ENCODE measurements at regions not wholly inside any gene's neighbourhood (a gene's known extent, or its start where the extent isn't known, plus 50 kb on each side); places are given as distances from the start of the nearest gene placed in this dataset.

DNA sequence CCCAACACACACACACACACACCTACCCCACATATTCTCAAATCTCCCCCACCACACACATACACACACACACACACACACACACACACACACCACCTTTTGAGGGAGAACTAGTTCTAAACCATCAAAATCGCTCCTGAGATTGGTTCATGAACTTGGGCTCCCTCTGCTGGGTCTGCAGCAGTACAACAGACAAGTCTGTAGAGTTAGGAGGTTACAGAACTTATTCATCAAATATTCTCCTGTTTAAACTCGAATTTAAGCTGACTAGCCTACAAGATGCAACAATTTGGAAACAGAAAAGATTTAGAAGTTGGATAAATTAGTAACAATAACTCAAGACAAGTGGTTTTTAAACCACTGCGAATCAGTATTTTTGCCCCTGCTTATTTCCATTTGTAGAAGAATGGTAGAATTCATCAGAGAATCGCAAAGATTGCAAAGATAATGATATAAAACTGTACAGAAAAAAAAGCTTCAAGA lies 136.4 kb upstream of the USP15 start:
- DNase-seq, result peak; percentile 30

DNA sequence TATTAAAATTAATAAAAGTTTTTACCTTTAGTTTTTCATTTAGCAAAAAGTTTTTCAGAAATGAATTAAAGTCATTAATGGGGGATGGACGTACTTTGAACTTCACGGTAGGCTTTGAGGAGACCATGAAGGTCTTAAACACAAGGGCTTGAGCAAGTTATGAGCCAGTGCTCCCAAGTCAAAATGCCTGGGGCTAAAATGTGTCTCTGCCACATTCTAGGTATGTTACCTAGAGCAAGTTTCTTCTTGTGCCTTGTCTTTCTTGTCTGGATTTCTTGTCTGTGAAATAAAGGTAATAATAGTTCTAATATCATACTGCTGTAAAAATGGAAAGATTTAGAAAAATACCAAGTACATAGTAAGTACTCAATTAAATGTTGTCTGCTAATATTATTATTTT lies 132.7 kb upstream of the USP15 start:
- no peak for DNase-seq

DNA sequence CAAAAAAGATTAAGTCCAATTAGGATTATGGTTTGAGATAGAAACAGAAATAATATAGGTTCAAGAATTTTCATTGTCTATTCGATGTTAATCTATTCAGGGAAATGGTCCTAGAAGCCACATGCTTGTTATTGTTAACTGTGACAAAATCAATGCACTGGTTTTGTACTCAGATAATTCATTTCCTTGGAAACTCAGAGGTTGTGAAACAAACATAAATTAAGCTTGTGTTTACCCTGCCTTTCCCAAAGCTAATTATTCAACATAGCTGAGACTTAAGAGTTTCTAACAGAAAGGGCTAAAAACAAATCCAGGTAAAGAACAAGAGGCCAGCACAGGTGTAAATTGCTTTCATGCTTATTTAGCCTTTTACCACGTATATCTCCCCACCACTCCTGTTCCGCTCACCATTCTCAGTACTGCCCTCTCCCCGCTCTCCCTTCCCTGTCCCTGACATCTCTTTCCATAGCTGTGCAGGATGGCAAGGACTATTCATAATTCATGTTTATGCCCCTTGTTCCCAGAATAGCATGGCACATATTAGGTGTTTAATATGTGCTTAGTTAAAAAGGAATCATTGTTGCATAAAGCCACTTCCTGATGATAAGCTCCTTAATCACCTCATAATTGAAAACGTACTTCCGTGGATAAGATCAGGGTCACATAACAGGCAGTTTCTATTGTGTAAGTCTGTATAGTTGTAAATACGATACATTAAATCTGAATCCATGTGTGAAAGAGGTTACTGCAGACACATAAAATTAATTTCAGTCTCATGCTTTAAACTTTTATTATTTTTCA lies 131.8 kb upstream of the USP15 start:
- no peak for DNase-seq

DNA sequence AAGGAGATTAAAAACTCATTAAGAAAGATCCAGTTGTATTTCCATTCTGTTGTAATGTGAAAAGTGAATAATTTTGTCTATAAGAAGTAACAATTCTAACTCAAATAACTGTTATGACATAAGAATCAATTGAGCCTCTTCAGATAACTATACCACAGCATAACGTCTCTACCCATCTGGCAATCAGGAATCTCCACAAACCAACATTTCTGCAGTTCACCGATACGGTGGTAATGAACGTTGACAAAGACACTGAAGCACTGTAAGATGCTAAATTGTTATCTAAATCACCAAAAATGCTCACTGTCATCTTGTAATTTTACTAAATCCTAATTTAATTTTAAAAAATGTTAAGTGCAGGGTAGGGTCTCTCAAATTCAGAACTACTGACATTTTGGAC lies 130.9 kb upstream of the USP15 start:
- DNase-seq, result no peak

DNA sequence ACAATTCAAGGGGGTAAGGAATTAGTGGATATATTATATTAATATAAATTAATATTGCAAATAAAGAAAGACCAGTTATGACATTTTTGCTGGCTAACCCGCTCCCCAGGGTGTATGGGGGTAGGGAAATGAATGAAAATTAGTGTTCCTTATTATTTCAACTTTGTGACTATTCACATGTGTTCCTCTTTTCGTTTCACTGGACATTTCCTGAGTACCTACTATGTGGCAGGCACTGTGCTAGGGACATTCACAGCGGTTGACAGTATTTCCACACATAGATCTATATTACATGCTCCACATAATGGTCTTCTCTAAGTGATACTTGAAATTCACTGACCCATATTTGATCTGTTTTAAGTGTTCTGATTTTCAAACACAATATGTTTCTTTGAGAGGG lies 129.8 kb upstream of the USP15 start:
- DNase-seq, result no peak

DNA sequence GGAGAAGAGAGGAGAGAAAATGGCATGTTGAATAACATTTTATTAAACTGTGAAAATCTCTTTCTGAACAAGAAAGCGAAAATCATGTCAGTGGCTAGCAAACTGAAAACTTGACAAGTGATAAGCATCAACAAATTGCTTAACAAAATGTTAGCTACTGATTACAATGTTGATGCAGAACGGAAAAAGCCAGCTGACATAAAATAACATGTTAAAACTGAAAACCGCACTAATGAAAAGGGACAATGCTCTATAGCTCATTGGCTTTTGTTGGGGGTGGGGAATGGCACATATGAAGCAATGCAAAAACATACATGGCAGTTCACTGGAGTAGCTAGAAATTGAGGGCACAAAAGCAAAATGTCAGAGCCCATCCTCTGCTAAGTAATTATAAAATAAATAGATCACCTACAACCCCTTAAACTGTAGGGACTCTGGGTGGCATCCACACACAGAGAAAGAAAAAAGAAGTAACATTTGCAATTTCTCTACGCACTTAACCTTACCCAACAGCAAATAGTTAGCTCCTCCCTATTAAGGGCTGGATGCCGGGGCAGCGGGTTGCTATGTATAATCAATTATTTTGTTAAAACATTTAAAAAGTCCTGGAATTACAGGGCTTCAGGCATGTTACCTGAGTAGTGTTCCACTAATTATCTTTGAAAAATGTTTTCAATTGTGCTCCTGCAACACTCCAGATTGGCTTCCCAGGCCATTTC lies 129.2 kb upstream of the USP15 start:
- no peak for DNase-seq

DNA sequence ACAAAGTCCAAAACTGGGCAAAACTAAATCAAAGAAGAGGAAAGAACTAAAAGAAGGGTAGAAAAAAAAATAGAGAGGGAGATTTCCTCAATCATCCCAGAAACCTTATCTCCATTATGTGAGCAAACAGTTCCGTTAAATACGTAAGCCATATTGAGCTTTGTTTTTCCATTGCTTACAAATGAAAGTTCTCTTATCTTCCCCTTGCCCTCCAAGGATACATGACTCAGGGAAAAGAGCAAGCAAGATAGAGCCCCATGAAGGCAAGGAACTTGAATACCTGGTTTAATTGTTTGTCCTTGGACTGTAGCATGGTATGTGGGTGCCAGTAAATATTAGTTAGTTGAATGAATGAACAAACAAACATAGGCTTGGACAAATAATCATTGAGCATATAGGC lies 126.8 kb upstream of the USP15 start:
- DNase-seq, result no peak

DNA sequence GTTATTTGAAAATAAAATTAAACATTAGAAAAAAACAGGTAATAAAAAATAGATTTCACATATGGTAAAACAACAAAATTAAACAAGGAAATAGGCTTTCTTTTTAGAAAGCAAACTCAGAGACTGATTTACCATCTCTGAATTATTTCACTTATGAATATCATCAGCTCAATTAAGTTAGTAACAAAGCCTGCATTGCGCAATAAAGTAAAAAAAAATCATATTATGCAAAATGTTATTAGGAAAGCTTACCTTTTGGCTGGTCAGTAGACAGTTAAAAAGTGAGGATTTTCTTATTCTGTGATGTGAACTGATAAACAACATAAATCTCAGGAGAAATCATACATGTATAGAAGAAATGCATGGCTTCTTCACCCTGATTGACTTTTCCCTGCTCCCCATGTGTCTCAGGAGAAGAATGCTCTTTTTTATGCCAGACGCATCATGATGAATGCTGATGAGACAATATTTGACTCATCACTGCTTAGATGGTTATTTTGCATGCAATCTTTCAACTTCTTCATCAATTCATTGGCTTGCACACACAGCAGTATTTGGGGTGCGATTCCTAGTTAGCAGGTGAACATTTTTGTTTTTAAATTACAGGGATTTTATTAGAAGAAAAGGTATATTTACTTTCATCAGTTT lies 124.5 kb upstream of the USP15 start:
- DNase-seq, result no peak

DNA sequence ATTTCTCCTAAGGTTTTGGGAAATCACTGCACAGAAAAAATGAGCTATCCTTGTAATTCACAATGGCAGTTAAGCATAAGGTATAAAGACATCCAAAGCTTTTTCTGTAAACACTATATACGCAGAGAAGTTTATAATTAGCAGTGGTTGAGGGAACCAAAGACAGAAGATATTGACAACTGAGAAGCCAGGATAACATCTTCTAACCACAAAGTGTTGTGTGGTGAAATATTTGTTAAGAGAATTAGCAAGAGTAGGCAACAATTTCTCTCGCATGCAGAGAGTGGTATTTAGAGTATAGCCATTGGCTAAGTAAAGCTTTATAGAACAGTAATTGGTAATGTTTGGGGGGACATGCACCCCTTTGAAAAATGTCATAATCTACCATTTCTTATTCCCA lies 123.7 kb upstream of the USP15 start:
- DNase-seq, result no peak

DNA sequence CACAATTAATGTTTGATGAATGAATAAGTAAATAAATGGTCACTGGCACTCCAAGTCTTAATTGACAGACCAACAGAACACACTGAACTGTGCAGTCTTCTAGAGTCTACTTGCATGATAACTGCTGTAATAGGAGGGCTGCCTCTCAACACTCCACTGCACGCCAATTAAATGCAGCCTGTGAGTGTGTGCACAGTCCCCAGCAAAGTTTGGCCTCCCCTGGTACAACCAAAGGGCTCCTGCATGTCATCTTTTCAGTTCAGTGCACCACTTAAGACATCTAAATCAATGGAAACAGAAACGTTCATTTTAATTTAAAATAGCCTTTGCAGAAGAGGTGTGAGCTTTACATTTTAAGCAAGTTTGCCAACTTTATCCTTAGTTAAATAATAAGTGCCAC lies 121.7 kb upstream of the USP15 start:
- DNase-seq, result no peak

DNA sequence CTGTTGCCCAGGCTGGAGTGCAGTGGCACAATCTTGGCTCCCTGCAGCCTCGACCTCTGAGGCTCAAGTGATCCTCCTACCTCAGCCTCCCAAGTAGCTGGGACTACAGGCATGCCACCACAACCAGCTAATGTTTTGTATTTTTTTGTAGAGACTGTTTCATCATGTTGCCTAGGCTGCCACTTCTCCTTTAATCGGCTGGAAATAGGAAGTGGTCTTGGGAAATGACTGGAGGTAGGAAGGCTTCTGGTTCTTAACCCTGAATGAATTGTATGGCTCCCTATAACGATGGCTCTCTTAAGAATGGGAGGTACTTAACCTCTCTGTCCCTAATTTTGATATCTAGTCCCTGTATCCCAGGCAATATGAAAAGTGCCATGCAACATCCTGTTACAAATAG lies 113.9 kb upstream of the USP15 start:
- DNase-seq, result no peak

DNA sequence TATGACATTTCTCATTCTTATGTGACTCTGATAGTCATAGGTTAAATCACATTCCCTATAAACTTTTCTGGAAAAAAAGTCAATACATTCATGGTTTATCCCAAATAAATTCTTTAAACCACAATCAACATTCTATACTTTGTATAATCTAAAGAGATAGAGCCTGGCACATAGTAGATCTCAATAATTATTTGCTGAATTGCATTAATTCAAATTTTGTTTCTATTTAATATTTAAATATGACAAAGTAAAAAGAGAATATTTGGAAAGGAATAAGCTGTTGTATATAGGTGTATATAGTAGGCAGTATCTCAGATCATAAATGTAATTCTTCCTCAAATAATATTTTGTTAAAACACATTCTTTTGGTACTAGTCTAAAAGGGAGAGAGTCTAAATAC lies 102.2 kb upstream of the USP15 start:
- DNase-seq, result no peak

DNA sequence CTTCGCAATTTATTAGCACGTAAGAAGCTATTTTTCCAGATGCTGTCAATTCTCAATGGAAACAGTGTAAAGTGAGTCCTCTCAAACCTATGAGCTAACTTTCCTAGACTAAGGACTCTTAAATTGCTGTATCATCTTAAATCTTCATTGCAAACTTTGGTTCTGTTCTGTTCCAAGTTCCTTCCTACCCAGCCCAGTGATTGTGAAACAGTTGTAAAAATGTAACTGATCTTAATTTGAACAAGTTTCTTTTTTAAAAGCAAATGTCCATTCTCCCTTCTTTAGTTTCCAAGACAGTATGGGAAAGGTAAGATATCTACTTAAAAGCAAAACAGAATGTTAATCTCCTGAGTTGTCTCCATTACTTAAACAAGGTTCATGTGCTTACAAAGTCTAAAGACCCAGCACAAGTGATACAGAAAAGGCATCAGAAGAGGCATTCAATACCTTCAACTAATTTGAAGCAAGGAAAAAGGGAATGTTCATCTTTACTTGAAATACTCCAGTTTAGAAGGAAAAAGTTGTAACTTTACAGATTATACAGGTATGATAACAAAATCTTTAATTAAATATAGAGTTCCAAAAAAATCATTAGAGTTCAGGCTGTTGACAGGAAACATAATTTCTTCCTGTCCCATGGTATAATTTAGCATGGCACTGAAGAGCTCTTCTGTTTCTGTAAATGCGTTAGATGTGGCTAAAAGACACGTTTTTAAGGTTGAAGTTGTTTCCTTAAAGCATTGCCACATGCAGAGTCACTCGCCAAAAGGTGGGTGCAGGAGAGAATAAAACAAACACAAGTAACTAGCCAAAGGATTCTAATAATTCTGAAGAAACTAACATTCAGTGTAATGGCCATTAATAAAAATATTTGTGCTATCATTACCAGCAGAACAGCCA lies 101.5 kb upstream of the USP15 start:
- DNase-seq, result no peak

DNA sequence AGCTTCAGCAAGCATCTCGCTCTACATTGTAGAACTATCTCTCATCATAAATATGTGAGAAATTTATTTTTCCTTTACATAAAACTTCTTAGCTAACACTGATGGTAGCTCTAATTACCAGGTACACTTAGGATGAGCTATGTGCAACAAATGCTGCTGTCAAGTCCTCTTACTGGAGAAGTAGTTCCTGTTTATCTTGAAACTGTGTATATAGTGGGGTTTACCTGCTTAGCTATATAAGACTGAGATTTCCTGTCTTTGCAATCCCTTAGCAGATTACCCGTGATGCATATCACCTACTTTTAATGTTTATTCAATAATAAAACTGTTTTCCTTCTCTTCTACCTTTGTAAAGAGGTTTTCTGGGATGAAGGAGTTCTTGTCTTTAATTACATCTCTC lies 98.0 kb upstream of the USP15 start:
- DNase-seq, result no peak

DNA sequence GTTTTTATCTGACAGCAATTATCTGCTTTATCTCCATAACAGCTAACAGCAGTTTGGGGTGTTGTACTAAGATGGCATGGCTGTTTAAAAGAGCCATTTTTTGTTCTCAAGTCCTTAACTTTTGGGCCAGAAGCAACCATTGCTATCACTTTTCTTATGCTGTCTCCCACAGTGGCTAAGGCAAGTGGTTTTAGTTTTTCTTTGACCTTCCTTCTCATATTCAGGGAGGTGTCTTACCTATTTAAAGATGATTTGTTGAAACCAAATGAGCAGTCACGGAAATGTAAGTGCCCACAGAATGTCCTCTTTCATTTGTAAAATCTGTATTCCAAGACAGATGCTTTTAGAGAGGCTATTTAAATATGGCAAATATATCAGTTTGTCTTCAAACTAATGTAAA lies 96.8 kb upstream of the USP15 start:
- DNase-seq, result no peak

DNA sequence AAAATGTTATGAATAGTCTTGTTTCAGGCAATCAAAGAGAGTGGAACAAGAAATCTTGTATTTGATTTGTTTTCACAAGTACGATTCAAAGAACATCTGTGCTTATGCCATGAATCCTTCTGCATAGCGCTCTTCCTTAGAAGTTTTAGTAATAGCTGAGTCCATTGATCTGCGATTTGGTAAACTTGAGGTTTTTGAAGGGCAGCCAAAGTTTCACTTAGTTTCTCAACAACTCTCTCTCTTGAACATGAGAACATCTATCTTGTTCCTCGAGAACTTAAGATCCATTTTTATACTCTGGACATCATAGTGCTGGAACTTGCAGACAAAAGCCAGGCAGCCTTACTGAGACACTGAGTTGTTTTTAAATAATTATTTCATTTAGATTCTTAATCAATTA lies 96.2 kb upstream of the USP15 start:
- no peak for DNase-seq

DNA sequence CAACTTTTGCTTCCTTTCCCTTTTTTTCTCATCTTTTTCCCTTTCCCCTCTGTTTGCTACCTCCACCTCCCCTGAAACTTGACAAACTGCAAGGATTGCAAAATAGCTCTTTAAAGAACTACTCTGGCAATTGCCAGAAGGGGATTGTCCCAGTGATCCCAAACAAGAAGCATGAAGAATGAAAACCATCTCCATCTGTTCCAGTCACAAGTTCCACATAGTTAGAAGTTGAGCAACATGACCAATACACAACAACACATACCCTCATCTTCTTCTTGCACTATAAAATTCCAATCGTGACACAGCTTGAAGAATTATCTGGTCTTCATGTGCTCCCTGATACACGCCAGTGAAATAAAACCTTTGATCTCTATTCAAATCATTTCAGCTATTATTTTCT lies 93.7 kb upstream of the USP15 start:
- DNase-seq, result no peak

DNA sequence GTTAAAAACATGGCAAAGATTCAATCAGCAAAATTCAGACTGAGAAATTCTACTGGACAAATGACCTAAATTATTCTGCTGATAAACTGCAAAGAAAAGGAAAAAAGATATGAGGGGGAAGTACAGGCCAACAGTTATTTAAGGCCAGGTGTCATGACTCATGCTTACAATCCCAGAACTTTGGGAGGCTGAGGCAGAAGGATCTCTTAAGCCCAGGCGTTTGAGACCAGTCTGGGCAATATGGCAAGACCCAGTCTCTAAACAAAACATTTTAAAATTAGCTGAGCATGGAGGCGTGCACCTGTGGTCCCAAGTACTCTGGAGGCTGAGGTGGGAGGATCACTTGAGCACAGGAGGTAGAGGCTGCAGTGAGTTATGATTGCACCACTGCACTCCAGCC lies 91.8 kb upstream of the USP15 start:
- DNase-seq, result no peak

DNA sequence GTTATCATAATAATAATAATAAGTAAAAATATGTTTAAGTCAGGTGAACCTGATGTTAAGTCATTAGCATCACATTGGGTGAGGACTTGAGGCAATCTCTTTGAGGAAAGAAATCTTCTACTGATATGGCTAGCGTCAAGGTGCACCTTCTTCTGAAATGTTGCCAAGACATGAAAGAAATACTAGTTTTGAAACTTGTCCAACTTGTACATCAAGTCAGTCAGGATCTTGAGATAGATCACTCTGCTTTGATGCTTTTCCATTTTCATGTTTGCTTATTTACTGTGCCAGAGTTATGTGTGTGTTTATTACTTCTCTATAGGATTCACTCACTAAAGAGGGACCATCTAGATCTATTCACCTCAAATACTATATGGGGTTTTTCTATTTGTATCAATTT lies 90.0 kb upstream of the USP15 start:
- DNase-seq, result no peak

DNA sequence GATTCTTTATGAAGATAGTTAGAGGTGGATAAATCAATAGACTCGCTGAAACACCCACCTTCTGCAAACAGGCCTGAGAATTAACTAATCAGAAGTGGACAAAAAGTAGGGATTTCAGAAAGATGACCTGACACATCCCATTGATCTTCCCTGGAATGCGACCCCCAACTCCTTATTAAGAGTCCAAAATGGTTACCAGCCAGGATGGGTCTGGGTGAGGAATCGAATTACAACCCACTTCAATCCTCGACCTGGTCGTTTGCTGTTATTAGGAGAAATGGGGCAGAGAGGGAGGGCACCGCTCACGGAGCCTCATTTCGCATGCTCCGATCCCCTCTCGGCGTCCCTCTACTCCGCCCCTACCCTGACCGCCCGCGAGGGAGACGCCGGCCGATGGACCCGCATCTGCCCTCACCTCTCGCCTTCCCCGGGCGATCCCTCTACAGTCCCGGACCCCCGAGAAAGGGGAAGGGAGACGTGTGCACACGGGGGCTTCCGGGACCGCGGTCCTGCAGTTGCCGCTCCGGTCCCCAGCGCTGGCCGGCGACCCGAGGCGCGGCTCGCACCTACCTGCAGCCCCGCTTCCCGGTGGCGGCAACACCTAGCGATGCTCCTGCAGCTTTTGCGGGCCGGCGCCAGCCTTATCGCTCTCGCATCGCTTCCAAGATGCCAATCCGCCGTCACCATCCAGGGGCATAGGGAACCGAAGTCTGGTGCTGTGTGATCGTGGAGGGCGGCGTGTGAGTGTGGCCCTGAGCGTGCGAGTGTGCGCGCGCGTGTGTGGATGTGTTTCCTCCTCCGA lies 69.3 kb upstream of the USP15 start:
- no peak for DNase-seq

Data from muscle of arm (tissue), 1 donor.